ENCODE measurements at regions not wholly inside any gene's neighbourhood (a gene's known extent, or its start where the extent isn't known, plus 50 kb on each side); places are given as distances from the start of the nearest gene placed in this dataset.

DNA sequence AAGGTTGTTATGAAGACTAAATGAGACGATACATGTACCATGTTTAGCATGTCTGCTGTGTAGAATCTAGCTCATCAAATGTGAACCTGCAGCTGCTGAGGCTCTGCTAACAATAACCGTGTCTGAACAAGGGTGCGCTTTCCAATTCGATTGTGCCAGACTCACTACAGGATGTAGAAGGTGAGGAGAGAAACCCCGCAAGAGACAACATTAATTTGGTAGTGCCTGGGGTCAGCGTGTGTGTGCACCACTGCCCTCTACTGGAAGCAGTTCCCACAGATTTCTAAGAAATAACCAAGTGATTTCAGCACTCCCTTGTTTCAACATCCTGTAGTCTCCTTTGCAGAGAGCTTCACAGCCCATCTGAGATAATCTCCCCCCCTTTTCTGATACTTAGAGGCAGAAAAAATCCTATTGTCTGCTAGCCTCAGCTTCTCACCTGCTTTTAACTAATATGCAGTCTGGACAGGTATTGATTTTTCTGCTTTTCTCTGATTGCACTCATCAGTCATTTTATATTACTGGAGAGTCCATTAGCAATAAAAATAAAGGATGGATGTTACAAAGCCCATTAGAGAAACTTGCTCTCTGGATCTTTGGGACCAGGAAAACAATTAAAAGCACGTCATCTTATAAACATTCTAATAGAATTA, 96.7 kb upstream of the BACH2 start:
- no peak overlapping the region for H3K27ac ChIP-seq
- no peak for TF ChIP-seq ZFX (IDR thresholded peaks at IDR 0.05; ENCODE audit: borderline replicate concordance)
- TF ChIP-seq, protein P1, sequence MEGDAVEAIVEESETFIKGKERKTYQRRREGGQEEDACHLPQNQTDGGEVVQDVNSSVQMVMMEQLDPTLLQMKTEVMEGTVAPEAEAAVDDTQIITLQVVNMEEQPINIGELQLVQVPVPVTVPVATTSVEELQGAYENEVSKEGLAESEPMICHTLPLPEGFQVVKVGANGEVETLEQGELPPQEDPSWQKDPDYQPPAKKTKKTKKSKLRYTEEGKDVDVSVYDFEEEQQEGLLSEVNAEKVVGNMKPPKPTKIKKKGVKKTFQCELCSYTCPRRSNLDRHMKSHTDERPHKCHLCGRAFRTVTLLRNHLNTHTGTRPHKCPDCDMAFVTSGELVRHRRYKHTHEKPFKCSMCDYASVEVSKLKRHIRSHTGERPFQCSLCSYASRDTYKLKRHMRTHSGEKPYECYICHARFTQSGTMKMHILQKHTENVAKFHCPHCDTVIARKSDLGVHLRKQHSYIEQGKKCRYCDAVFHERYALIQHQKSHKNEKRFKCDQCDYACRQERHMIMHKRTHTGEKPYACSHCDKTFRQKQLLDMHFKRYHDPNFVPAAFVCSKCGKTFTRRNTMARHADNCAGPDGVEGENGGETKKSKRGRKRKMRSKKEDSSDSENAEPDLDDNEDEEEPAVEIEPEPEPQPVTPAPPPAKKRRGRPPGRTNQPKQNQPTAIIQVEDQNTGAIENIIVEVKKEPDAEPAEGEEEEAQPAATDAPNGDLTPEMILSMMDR (IDR thresholded peaks at IDR 0.05), result peak; percentile 91

DNA sequence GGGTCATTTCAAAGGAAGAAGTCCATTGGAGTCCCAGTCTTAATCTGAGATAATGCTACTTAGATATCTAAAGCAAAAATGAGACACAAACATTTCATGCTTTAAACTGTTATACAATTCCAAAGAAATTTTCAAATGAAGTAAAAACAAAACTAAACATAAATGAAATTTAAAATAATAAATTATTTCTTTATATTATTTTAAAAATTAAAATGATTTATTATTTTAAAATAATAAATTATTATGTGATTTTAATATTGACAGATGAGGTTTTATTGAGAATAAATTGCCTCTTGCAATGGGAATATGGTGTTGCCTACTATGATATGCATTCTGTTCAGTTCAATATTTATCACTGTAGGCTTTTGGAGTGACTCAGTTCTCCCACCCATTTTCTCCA, 93.7 kb upstream of the BACH2 start:
- no peak for TF ChIP-seq ZFX (IDR thresholded peaks at IDR 0.05; ENCODE audit: borderline replicate concordance)
- TF ChIP-seq, protein P1 (IDR thresholded peaks at IDR 0.05), result no peak
- H3K27ac ChIP-seq, result no peak overlapping the region

DNA sequence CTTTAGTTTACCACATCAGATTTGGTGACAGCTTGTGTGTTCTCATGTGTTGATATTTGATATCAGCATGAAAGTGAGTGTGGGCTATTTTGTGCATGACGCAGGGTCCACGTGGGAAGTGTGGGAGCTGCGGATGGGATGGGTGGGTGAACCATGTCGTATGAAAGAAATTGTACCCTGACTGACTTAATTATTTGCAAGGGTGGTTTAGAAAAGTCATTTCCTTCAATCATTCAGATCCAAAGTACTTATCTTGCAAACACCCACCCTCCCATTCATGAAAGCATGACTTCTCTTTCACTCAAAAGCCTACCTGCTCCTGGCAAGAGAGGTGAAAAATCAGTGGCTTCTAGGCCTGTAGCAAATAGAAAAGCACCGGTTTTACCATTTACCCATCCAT, 91.8 kb upstream of the BACH2 start:
- TF ChIP-seq, protein P1 (IDR thresholded peaks at IDR 0.05), result no peak
- TF ChIP-seq ZFX (IDR thresholded peaks at IDR 0.05; ENCODE audit: borderline replicate concordance), result no peak
- no peak overlapping the region for H3K27ac ChIP-seq

DNA sequence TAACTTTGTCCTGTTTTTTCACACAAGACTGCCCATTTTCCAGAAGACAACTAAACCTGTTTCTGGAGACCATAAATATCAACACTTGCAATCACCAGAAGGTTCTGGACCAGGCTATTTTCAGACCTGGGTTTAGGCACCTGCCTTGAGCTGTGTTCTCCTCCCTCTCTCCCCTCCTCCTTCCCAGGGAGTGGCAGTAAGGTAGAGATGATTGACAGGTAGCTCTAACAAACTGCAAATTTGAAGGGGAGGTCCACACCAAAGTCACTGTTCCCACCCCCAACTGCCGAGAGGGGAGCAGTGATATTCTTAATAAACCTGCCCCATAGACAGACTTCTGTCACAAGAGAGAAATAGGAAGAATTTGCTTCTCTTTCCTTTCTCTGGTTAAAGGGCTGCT, 91.2 kb upstream of the BACH2 start:
- H3K27ac ChIP-seq, result no peak overlapping the region
- no peak for TF ChIP-seq ZFX (IDR thresholded peaks at IDR 0.05; ENCODE audit: borderline replicate concordance)
- TF ChIP-seq, protein P1 (IDR thresholded peaks at IDR 0.05), result no peak

DNA sequence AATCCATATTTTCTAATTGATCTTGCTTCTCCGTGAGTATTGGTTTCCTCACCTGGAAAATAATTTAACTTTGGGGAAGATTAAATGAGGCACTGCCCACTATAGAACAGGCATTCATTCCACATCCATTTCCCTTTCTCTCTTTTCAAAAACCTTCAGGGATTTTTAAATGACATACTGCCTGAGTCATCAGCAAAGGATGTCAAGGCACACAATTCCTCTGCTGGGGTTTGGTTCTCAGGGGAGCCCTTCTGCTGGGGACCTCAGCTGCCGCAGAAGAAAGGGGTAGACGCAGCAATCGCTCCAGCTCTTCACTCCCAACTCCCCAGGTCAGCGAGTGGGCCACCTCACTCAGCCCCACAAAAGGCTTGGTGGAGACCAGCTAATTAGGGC, 90.7 kb upstream of the BACH2 start:
- TF ChIP-seq ZFX (IDR thresholded peaks at IDR 0.05; ENCODE audit: borderline replicate concordance), result no peak
- TF ChIP-seq, protein P1 (IDR thresholded peaks at IDR 0.05), result no peak
- H3K27ac ChIP-seq, result no peak overlapping the region

DNA sequence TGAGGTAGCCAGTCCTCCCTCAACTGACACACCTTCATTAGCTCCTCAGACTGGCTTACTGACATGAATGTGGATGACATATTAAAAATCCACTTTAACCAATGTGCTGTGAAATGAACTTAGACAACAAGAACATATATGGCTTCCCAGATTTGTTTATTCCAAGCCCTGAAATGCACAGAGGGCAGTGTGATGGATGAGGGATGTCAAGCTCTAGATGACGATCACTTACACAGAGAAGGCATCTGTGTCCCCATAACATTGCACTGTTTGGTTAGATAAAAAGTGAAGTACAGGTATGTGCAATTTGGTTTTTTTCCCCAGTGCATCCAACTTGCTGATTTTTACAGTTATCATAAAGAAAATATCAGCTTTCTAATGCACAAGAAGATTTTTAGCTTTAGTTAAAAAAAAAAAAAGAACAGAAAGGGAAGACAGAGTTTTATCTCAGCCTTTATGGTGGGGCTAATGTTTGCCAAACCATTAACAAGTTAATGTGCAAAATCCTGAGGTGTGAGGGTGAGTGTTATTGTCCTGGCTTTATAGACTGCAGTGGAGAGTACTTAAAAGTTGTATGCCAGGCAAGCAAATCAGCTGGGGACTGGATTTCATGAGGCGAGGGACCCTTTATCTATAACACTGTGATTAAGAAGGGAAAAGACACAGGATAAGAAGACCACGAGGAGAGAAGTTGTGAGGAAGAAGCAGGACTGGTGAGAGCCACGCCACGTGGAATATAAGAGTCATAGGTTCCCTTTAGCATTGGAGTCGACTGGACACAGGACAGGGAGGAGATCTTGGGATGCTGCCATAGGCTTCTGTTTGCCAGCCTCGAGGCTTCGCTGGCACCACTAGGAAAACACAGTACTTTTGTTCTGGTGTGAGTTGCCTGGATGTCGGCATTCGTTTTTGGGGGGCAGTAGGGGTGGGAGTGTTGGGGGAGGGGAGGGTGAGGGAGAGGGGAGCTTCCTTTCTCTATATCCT, 90.0 kb upstream of the BACH2 start:
- no peak overlapping the region for H3K27ac ChIP-seq
- no peak for TF ChIP-seq ZFX (IDR thresholded peaks at IDR 0.05; ENCODE audit: borderline replicate concordance)
- TF ChIP-seq, protein P1 (IDR thresholded peaks at IDR 0.05), result no peak

Measured in 22Rv1 (cell line).